HFFc6 (cell line): ENCODE measurements at regions not wholly inside any gene's neighbourhood (a gene's known extent, or its start where the extent isn't known, plus 50 kb on each side); places are given as distances from the start of the nearest gene placed in this dataset.
A peak's percentile ranks its signal among the peaks of the same experiment; 100 is the strongest.
"Not testable (repeated sequence)": the region's sequence is repeated elsewhere in the genome, so short reads cannot be mapped to it uniquely, and the experiment has no call there.

Source experiments
- DNase-seq: peaks from one replicate; pipeline ENCODE4 v3.0.0-alpha.2; 2018
- H3K27ac Mint-ChIP-seq: 2 replicates; pipeline ENCODE4 v1.8.0; 2020; ENCODE audit warnings: mild to moderate bottlenecking, mixed read lengths
- H3K27me3 Mint-ChIP-seq: 2 replicates; pipeline ENCODE4 v1.8.0; 2021; ENCODE audit warnings: mild to moderate bottlenecking, moderate library complexity, mixed read lengths; ENCODE audit not compliant: insufficient read depth
- H3K36me3 Mint-ChIP-seq: 2 replicates; pipeline ENCODE4 v1.8.0; 2021; ENCODE audit warnings: low read depth, mixed read lengths
- H3K4me1 Mint-ChIP-seq: 2 replicates; pipeline ENCODE4 v1.8.0; 2020; ENCODE audit warnings: low read depth, mixed read lengths
- H3K4me3 Mint-ChIP-seq: 2 replicates; pipeline ENCODE4 v1.8.0; 2020; ENCODE audit warnings: mild to moderate bottlenecking, moderate library complexity, mixed read lengths
- H3K9me3 Mint-ChIP-seq: 2 replicates; pipeline ENCODE4 v1.8.0; 2020; ENCODE audit warnings: mild to moderate bottlenecking, mixed read lengths
- TF ChIP-seq, protein P1 (sequence below): fragments of 200-600 bp; sonication (generic); IDR thresholded peaks from 2 replicates; pipeline ENCODE4 v1.5.0; 2021; ENCODE audit warnings: antibody characterized with exemption, mild to moderate bottlenecking

DNA sequence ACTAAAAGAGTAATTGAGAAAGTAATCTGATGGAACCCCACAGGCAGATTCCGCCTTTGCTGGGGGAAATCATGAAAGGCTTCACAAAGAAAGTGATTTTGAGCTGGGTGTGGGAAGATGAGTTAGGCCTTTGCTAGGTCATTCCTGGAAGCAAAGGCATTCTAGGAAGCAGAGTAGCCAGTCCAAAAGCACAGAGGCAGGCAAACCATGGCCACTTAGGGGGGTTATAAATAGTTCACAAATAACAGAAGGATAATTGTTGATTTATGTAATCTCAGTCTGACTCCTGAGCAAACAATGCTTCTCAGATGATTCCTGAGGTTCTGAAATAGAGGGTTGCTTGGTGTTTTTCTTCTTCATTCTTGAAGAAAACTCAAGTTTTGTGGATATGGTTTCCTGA, 576.3 kb downstream of the NTRK3 start:
- 0 out of 2 replicates have a peak, but pooled peaks cover 13% of the 10 kb centered on the region for H3K9me3 Mint-ChIP-seq
- H3K27me3 Mint-ChIP-seq = peaks cover 7% of the 10 kb centered on the region
- no peak for DNase-seq
- H3K4me3 Mint-ChIP-seq = no peak overlapping the region
- H3K4me1 Mint-ChIP-seq = peaks cover 6% of the 10 kb centered on the region; the same call in 1 of the 2 replicates
- TF ChIP-seq, protein P1, sequence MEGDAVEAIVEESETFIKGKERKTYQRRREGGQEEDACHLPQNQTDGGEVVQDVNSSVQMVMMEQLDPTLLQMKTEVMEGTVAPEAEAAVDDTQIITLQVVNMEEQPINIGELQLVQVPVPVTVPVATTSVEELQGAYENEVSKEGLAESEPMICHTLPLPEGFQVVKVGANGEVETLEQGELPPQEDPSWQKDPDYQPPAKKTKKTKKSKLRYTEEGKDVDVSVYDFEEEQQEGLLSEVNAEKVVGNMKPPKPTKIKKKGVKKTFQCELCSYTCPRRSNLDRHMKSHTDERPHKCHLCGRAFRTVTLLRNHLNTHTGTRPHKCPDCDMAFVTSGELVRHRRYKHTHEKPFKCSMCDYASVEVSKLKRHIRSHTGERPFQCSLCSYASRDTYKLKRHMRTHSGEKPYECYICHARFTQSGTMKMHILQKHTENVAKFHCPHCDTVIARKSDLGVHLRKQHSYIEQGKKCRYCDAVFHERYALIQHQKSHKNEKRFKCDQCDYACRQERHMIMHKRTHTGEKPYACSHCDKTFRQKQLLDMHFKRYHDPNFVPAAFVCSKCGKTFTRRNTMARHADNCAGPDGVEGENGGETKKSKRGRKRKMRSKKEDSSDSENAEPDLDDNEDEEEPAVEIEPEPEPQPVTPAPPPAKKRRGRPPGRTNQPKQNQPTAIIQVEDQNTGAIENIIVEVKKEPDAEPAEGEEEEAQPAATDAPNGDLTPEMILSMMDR = no peak
- H3K27ac Mint-ChIP-seq = no peak overlapping the region
- H3K36me3 Mint-ChIP-seq = peaks cover 14% of the 10 kb centered on the region

DNA sequence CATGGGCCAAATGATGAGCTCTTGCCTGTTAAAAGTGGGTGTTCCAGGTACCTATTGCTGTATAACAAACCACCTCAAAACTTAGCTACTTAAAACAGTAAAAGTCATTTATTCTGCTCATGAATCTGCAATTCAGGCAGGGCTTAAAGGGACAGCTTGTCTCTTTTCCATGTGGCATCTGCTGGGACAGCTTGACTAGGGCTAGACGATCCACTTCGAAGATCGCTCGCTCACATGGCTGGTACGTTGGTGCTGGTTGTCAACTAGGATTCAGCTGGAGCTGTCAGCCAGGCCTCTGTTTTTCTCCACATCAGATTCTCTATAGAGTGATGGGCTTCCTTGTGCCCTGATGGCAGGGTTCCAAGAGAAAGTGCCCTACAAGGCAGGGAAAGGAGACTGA, 581.3 kb downstream of the NTRK3 start:
- no peak for DNase-seq
- H3K4me1 Mint-ChIP-seq = peaks cover 26% of the 10 kb centered on the region
- no peak overlapping the region for H3K4me3 Mint-ChIP-seq
- peaks cover 14% of the 10 kb centered on the region for H3K36me3 Mint-ChIP-seq
- TF ChIP-seq, protein P1 = no peak
- H3K27me3 Mint-ChIP-seq = peaks cover 2% of the 10 kb centered on the region
- H3K27ac Mint-ChIP-seq = no peak overlapping the region
- H3K9me3 Mint-ChIP-seq = 0 out of 2 replicates have a peak, but pooled peaks cover 13% of the 10 kb centered on the region

DNA sequence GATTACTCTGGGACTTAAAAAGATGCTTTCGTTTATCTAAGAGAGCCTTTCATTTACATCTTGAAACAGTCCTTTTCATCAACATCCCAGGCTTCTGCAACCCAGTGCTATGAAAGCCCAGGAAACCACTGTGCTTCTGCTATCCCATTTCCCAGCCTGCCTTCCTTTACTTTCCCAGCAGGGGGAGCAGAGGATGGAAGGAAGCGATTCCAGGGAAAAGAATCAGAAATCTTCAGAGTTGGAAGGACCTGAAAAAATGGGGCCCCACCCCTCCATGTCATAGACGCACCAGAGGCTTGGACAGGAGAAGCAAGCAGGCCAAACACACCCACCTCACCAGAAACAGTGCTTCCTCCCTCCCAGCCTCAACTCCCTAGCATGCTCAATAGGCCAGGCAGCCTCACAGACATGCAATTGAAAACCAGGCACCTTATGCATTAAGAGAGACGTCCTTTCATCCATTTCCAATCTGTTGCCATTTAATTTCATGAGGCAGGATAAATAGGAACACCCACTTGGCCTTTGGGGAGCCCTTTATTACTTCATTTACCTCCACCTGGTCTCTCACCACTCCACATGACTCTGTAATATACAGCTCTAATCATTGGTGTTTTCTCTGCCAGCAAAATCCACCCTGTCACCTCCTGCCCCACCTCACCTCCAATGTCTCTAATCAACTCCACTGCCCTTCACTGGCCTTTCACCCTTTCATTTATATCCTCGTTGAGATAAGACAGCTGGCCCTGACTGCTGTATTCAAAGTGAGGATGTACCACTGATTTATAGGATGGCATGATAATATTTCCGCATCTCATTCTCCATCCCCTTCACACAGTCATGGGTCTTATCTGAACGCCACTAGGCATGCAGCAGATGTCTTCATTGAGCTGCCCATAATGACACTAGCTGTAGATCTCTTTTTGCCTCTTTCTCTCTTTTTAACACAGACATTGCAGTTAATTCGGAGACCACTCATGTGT, 583.9 kb downstream of the NTRK3 start:
- H3K4me3 Mint-ChIP-seq = no peak overlapping the region
- peak; percentile 27 for DNase-seq
- H3K27me3 Mint-ChIP-seq = peaks cover 2% of the 10 kb centered on the region
- TF ChIP-seq, protein P1 = peak; percentile 85
- H3K4me1 Mint-ChIP-seq = peaks cover 47% of the 10 kb centered on the region
- no peak overlapping the region for H3K27ac Mint-ChIP-seq
- peaks cover 12% of the 10 kb centered on the region for H3K36me3 Mint-ChIP-seq
- H3K9me3 Mint-ChIP-seq = 0 out of 2 replicates have a peak, but pooled peaks cover 10% of the 10 kb centered on the region

DNA sequence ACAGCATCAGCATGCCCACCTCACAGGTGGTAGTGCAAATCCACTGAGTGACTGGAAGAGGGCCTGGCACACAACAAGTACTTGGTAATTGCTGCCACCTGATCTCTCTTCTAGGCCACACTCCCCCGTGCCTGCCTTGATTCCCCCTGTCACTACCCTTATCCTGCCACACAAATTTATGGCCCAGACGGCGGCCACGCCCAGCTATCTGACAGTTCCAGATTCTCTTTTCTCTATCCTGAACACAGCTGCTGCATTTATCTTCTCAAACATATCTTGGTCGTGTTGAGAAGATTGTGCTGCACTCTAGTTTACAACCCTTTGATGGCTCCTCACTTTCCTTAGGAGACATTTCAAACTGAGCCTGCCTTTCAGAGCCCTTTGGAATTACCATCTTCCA, 585.2 kb downstream of the NTRK3 start:
- Mint-ChIP-seq H3K27me3 (peaks cover 2% of the 10 kb centered on the region), H3K36me3 (no peaks in the 10 kb centered on the region), H3K27ac (no peak overlapping the region), H3K4me3 (no peak overlapping the region), H3K9me3 (no peaks in the 10 kb centered on the region), H3K4me1 (peaks cover 47% of the 10 kb centered on the region)
- no peak for DNase-seq
- TF ChIP-seq, protein P1 = no peak

DNA sequence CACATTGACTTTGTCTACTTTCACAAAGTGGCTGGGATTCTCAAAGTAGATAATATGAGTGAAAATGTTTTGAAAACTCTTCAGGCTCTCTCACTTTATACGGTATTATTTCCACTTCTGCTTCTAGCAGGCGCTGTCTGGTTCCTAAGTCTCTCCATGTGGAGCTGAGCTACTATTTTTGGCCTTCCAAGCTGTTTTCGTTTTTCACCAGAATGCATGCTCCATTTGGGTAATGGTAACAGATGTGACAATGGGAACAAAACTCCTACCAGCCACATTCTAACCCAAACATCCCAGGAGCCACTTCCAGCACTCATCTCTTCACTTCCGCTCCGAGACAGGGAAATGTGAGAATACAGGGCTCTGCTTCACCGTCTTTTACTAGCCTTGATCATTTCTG, 586.7 kb downstream of the NTRK3 start:
- no peak overlapping the region for H3K4me3 Mint-ChIP-seq

DNA sequence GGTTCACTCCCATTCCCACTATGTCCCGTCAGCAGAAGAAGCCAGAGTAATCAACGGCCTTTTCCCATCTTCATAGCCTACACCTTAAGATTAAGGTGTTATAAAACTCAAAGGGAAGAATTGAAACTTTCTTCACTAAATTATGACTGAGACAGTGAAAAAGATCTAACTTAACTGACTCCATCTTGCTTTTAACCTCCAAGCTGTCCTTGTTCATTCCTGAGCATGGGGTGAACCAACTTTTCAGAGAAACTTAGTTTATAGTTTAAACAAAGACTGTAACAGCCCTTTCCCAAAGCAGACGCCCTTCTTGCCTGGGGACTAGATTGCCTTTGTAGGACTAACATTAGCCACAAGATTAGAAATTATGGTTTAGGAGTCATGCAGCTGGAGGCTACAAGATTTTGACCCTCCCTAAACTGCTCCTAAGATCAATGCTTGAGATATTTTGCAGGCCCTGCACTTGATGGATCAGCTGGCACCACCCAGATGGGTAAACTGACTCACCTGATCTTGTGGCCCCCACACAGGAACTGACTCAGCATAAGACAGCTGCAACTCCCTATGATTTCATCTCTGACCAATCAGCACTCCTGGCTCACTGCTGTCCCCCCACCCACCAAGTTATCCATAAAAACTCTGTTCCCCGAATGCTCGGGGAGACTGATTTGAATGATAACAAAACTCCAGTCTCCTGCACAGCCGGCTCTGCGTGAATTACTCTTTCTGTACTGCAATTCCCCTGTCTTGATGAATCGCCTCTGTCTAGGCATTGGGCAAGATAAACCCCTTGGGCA, 587.6 kb downstream of the NTRK3 start:
- peaks cover 47% of the 10 kb centered on the region for H3K4me1 Mint-ChIP-seq
- not testable (repeated sequence) for H3K36me3 Mint-ChIP-seq, H3K9me3 Mint-ChIP-seq, H3K27me3 Mint-ChIP-seq
- peak; percentile 60 for DNase-seq
- H3K27ac Mint-ChIP-seq = peak overlapping the region; percentile 73
- H3K4me3 Mint-ChIP-seq = peak overlapping the region; percentile 56

More for the DNA sequence above, 586.7 kb downstream of the NTRK3 start:
- H3K27me3 Mint-ChIP-seq = no peaks in the 10 kb centered on the region; the same call in 1 of the 2 replicates
- H3K9me3 Mint-ChIP-seq = no peaks in the 10 kb centered on the region
- H3K4me1 Mint-ChIP-seq = peaks cover 47% of the 10 kb centered on the region
- no peaks in the 10 kb centered on the region for H3K36me3 Mint-ChIP-seq
- DNase-seq = no peak
- TF ChIP-seq, protein P1 = no peak
- H3K27ac Mint-ChIP-seq = peak overlapping the region; percentile 53
